Mesenchymal stem cell (in vitro differentiated cells and primary cell): ENCODE measurements at regions not wholly inside any gene's neighbourhood (a gene's known extent, or its start where the extent isn't known, plus 50 kb on each side); places are given as distances from the start of the nearest gene placed in this dataset.

Experiments
- DNase-seq: peaks from one replicate; pipeline ENCODE4 v3.0.0-alpha.2; 2013
- H2AFZ ChIP-seq: one replicate; pipeline ENCODE4 v1.6.1; 2013; ENCODE audit warnings: low read depth, mild to moderate bottlenecking, control low read depth, inconsistent platforms, low read length, moderate library complexity
- H2AK5ac ChIP-seq: 2 replicates; pipeline ENCODE4 v1.6.1; 2013; ENCODE audit warnings: low read length, moderate library complexity, mild to moderate bottlenecking, inconsistent platforms; ENCODE audit not compliant: severe bottlenecking
- H2BK120ac ChIP-seq: one replicate; pipeline ENCODE4 v1.6.1; 2013; ENCODE audit warnings: low read depth, mild to moderate bottlenecking, inconsistent platforms, low read length, moderate library complexity
- H2BK12ac ChIP-seq, 2 experiments: one replicate each; pipeline ENCODE4 v1.6.1; 2013; ENCODE audit warnings: inconsistent platforms in 2 of 2, low read length in 2 of 2, mild to moderate bottlenecking in 2 of 2, moderate library complexity in 2 of 2, control low read depth in 1 of 2
- H2BK15ac ChIP-seq: one replicate; pipeline ENCODE4 v1.6.1; 2013; ENCODE audit warnings: mild to moderate bottlenecking, low read depth, inconsistent platforms; ENCODE audit not compliant: poor library complexity, severe bottlenecking
- H2BK5ac ChIP-seq: 2 replicates; pipeline ENCODE4 v1.6.1; 2013; ENCODE audit warnings: low read depth, mild to moderate bottlenecking, low read length, control low read depth, inconsistent platforms; ENCODE audit not compliant: poor library complexity, severe bottlenecking
- H3K14ac ChIP-seq, 2 experiments: one replicate each; pipeline ENCODE4 v1.6.1; 2013; ENCODE audit warnings: inconsistent platforms in 2 of 2, low read length in 2 of 2, control low read depth in 1 of 2, mild to moderate bottlenecking in 1 of 2, moderate library complexity in 1 of 2
- H3K18ac ChIP-seq, 2 experiments: one replicate each; pipeline ENCODE4 v1.6.1; 2013; ENCODE audit warnings: inconsistent platforms in 2 of 2, low read length in 2 of 2, control low read depth in 1 of 2, low read depth in 1 of 2, mild to moderate bottlenecking in 1 of 2
- H3K23ac ChIP-seq, 2 experiments: one replicate each; pipeline ENCODE4 v1.6.1; 2013; ENCODE audit warnings: inconsistent platforms in 2 of 2, low read length in 2 of 2, mild to moderate bottlenecking in 2 of 2, moderate library complexity in 2 of 2, control low read depth in 1 of 2
- H3K27ac ChIP-seq: 2 replicates; pipeline ENCODE4 v1.5.1; 2013; ENCODE audit warnings: mild to moderate bottlenecking, moderate library complexity, low read length, control low read depth, inconsistent platforms; ENCODE audit not compliant: poor library complexity, severe bottlenecking
- H3K27me3 ChIP-seq, 2 experiments: 2 replicates each; pipeline versions ENCODE4 v1.6.1 to v1.7.0; 2013; ENCODE audit warnings: low read length in 2 of 2, mild to moderate bottlenecking in 2 of 2, moderate library complexity in 2 of 2, control low read depth in 1 of 2, inconsistent platforms in 1 of 2; ENCODE audit not compliant: control insufficient read depth in 1 of 2, insufficient read depth in 1 of 2
- H3K36me3 ChIP-seq, 2 experiments: 2 replicates each; pipeline versions ENCODE4 v1.6.1 to v1.7.0; 2013; ENCODE audit warnings: low read length in 2 of 2, control low read depth in 1 of 2, inconsistent platforms in 1 of 2, low read depth in 1 of 2, mild to moderate bottlenecking in 1 of 2; ENCODE audit not compliant: insufficient read depth in 2 of 2, control insufficient read depth in 1 of 2
- H3K4ac ChIP-seq, 2 experiments: one replicate each; pipeline ENCODE4 v1.6.1; 2013; ENCODE audit warnings: inconsistent platforms in 2 of 2, low read length in 2 of 2, mild to moderate bottlenecking in 2 of 2, moderate library complexity in 2 of 2, control low read depth in 1 of 2, low read depth in 1 of 2
- H3K4me1 ChIP-seq: 2 replicates; pipeline ENCODE4 v1.6.1; 2013; ENCODE audit warnings: low read depth, low read length, control low read depth; ENCODE audit not compliant: control insufficient read depth, insufficient read depth
- H3K4me2 ChIP-seq: 2 replicates; pipeline ENCODE4 v1.6.1; 2013; ENCODE audit warnings: low read length, mild to moderate bottlenecking, inconsistent platforms; ENCODE audit not compliant: poor library complexity, severe bottlenecking
- H3K4me3 ChIP-seq, 2 experiments: 2 replicates each; pipeline versions ENCODE4 v1.5.1 to v1.7.0; 2013; ENCODE audit warnings: low read length in 2 of 2, mild to moderate bottlenecking in 2 of 2, control low read depth in 1 of 2, low read depth in 1 of 2; ENCODE audit not compliant: insufficient read depth in 1 of 2
- H3K79me1 ChIP-seq: replicated peaks from 2 replicates; pipeline ENCODE4 v1.6.1; 2013; ENCODE audit warnings: mild to moderate bottlenecking, control low read depth, low read length, inconsistent platforms; ENCODE audit not compliant: poor library complexity, severe bottlenecking
- H3K9ac ChIP-seq: 2 replicates; pipeline ENCODE4 v1.7.0; 2013; ENCODE audit warnings: mild to moderate bottlenecking, low read length, moderate library complexity
- H3K9me3 ChIP-seq: 2 replicates; pipeline ENCODE4 v1.7.0; 2013; ENCODE audit warnings: mild to moderate bottlenecking, low read length; ENCODE audit not compliant: control insufficient read depth
- H4K8ac ChIP-seq: one replicate; pipeline ENCODE4 v1.6.1; 2013; ENCODE audit warnings: inconsistent platforms, mild to moderate bottlenecking, low read length, moderate library complexity
- H4K91ac ChIP-seq: one replicate; pipeline ENCODE4 v1.6.1; 2013; ENCODE audit warnings: mild to moderate bottlenecking, low read length, inconsistent platforms
- WGBS: methylation state at CpG from one replicate; pipeline ENCODE4 v1.1.7; 2013; ENCODE audit warnings: mixed read lengths; 5-methylcytosine and 5-hydroxymethylcytosine counted together

DNA sequence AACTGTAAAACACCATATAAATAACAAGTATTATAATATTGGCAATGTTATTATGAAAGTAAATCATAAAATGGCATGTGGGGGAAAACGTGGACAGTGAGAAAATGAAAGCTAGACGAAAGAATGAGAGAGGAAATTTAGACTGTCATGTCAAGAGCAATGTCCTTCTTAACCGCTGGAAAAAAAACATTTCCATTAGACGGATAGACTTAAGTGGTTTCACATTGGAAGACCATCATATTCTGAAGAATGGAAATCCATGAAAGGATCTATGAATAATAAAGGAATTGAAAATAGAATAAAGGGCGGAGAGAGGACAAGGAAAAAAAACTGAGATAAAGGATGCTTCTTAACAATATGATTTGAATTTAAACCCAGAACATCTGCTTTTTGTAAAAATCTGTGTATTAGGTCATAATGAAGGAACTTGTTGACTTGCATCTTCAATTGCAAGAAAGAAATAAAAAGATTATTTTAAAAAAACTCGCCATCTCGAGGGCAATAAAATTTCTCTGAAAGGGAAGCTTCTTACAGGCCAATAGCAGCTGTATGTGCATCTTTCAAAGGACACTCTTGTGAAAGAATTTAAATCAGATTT, 90.6 kb downstream of the SPRY2 start:
- no peak overlapping the region for H2AK5ac ChIP-seq
- H3K23ac ChIP-seq: no peak overlapping the region
- H3K36me3 ChIP-seq: no peaks in the 10 kb centered on the region
- no peaks in the 10 kb centered on the region for H3K79me1 ChIP-seq
- no peak overlapping the region for H2BK120ac ChIP-seq
- no peaks in the 10 kb centered on the region for H3K9me3 ChIP-seq
- DNase-seq: no peak
- H2BK5ac ChIP-seq: no peak overlapping the region
- peak overlapping the region in 1 of 2 experiments; percentile 74 for H3K4me3 ChIP-seq
- no peak overlapping the region for H2BK12ac ChIP-seq
- no peaks in the 10 kb centered on the region for H3K4me1 ChIP-seq
- no peak overlapping the region for H3K27ac ChIP-seq
- no peak overlapping the region for H2AFZ ChIP-seq
- no peak overlapping the region for H3K14ac ChIP-seq
- no peak overlapping the region for H3K18ac ChIP-seq
- peak overlapping the region; percentile 86 for H3K9ac ChIP-seq
- no peak overlapping the region for H3K4me2 ChIP-seq
- WGBS: 93% methylated on average over 7 of the region's 7 CpGs
- no peak overlapping the region for H2BK15ac ChIP-seq
- no peaks in the 10 kb centered on the region for H3K27me3 ChIP-seq
- H4K8ac ChIP-seq: no peak overlapping the region
- H3K4ac ChIP-seq: no peak overlapping the region
- no peak overlapping the region for H4K91ac ChIP-seq

- Histone ChIP-seq H3K4me3 (peak overlapping the region in 1 of 2 experiments; percentile 74), H3K18ac (no peak overlapping the region), H3K27me3 (no peaks in the 10 kb centered on the region), H2AFZ (no peak overlapping the region), H2BK12ac (no peak overlapping the region), H3K23ac (no peak overlapping the region), H3K4me2 (no peak overlapping the region), H2BK15ac (no peak overlapping the region), H3K4me1 (no peaks in the 10 kb centered on the region), H4K8ac (no peak overlapping the region), H3K14ac (no peak overlapping the region), H4K91ac (no peak overlapping the region), H3K79me1 (no peaks in the 10 kb centered on the region), H3K9ac (peak overlapping the region; percentile 86), H2BK5ac (no peak overlapping the region), H2AK5ac (no peak overlapping the region), H3K36me3 (no peaks in the 10 kb centered on the region), H2BK120ac (no peak overlapping the region), H3K9me3 (no peaks in the 10 kb centered on the region), H3K27ac (no peak overlapping the region), H3K4ac (no peak overlapping the region)
- no CpG with 5 or more reads among the region's 1 CpG for WGBS
- no peak for DNase-seq
Observed at GRCh38 chr13:80249516-80250212, 91.3 kb downstream of the SPRY2 start.

GRCh38 chr13:80245162-80245733, 95.7 kb downstream of the SPRY2 start:
- no peak overlapping the region for H2BK12ac ChIP-seq
- no peak overlapping the region for H2BK15ac ChIP-seq
- no peak overlapping the region for H3K4me3 ChIP-seq
- no peak overlapping the region for H2AFZ ChIP-seq
- H3K79me1 ChIP-seq: no peaks in the 10 kb centered on the region
- no peak for DNase-seq
- no peaks in the 10 kb centered on the region for H3K27me3 ChIP-seq
- no peak overlapping the region for H2BK5ac ChIP-seq
- WGBS: 53% methylated on average over 4 of the region's 4 CpGs
- no peak overlapping the region for H3K4ac ChIP-seq
- H3K4me2 ChIP-seq: no peak overlapping the region
- no peak overlapping the region for H3K23ac ChIP-seq
- no peak overlapping the region for H4K8ac ChIP-seq
- H3K36me3 ChIP-seq: no peaks in the 10 kb centered on the region
- H3K9me3 ChIP-seq: no peaks in the 10 kb centered on the region
- H3K18ac ChIP-seq: peak overlapping the region in 1 of 2 experiments; percentile 62
- no peak overlapping the region for H3K14ac ChIP-seq
- no peak overlapping the region for H4K91ac ChIP-seq
- H3K27ac ChIP-seq: no peak overlapping the region
- H2BK120ac ChIP-seq: no peak overlapping the region
- H2AK5ac ChIP-seq: peak overlapping the region; percentile 62
- no peaks in the 10 kb centered on the region for H3K4me1 ChIP-seq
- H3K9ac ChIP-seq: no peak overlapping the region

DNA sequence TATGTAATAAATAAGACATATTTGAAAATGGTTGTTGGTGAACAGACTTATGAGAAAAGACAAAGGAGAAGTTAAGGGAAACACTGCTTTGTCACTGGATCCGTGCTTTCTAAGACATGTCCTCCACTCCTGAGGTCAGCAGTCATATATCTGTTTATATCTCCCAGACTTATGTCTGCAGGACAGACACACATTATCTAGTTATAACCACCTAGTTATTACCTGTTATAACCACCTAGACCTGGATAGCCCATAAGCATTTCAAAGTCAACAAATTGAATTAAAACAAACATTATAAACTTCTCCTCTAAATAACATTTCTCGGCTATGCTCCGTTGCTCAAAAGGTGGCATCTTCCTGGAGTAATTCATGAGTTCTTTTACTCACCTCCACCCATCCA, 96.4 kb downstream of the SPRY2 start:
- Histone ChIP-seq H3K18ac (no peak overlapping the region), H3K14ac (no peak overlapping the region), H3K9ac (no peak overlapping the region), H2BK120ac (no peak overlapping the region), H3K4ac (no peak overlapping the region), H2BK15ac (no peak overlapping the region), H3K27ac (no peak overlapping the region), H2AK5ac (no peak overlapping the region), H4K91ac (no peak overlapping the region), H2BK12ac (no peak overlapping the region), H3K23ac (no peak overlapping the region), H4K8ac (no peak overlapping the region), H3K9me3 (no peaks in the 10 kb centered on the region), H2AFZ (no peak overlapping the region), H3K4me3 (no peak overlapping the region), H3K36me3 (no peaks in the 10 kb centered on the region), H3K4me2 (no peak overlapping the region), H3K4me1 (no peaks in the 10 kb centered on the region), H3K79me1 (no peaks in the 10 kb centered on the region), H2BK5ac (no peak overlapping the region), H3K27me3 (no peaks in the 10 kb centered on the region)
- WGBS: 98% methylated on average over 3 of the region's 3 CpGs
- no peak for DNase-seq
